AG04450 (cell line): ENCODE measurements at regions not wholly inside any gene's neighbourhood (a gene's known extent, or its start where the extent isn't known, plus 50 kb on each side); places are given as distances from the start of the nearest gene placed in this dataset.
"Not testable (repeated sequence)": the region's sequence is repeated elsewhere in the genome, so short reads cannot be mapped to it uniquely, and the experiment has no call there.

Experiments
- CTCF ChIA-PET: fragments of 300-600, 350-600 bp; formaldehyde crosslinking; extraction: SDS; loops from one replicate; lab custom pipeline; 2022; ENCODE audit warnings: antibody characterized with exemption, inconsistent platforms; lab: Charles Lee
- POLR2A ChIA-PET: fragments of 350-600 bp; formaldehyde crosslinking; extraction: SDS; loops from one replicate; lab custom pipeline; 2021; ENCODE audit warnings: antibody characterized with exemption, inconsistent platforms; lab: Yijun Ruan, JAX
- DNase-seq: peaks from one replicate; pipeline ENCODE4 v3.0.0-alpha.2; 2011; ENCODE audit warnings: low read depth, low spot score
- H3K27ac ChIP-seq: one replicate; pipeline ENCODE4 v1.5.1; 2012; ENCODE audit warnings: low read depth, low read length, control low read depth
- H3K27me3 ChIP-seq: one replicate; pipeline ENCODE4 v1.6.0; 2012; ENCODE audit warnings: low read length; ENCODE audit not compliant: control insufficient read depth, insufficient read depth
- H3K4me3 ChIP-seq: 2 replicates; pipeline ENCODE4 v1.5.1; 2011; ENCODE audit warnings: mild to moderate bottlenecking, low read depth, low read length, control low read depth
- H3K9me3 ChIP-seq: 2 replicates; pipeline ENCODE4 v1.5.1; 2012; ENCODE audit warnings: low read length; ENCODE audit not compliant: control insufficient read depth, insufficient read depth
- TF ChIP-seq, protein P1 (sequence below): IDR thresholded peaks from 2 replicates; pipeline ENCODE4 v1.5.1; 2011; ENCODE audit warnings: low read depth, low read length, control low read depth, inconsistent platforms

DNA sequence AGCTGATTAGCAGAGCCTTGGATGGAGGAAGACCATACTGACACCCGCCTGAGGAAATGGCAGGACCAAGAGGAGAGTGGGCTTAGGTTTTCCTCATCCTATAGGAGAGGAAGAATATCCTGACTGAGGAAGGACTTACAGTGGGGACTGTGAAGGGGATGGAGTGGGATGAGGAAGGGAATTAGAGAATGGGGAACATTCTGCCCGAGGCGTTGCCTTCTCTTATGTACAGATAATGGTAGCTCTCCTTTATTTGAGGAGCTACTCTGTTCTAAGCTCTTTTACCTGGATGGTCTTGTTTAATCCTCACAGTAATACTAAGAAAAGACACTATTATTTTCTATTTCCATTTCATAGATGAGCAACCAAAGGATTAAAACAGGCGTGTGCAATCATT lies 56.0 kb downstream of the OLFML3 start:
- no peak for DNase-seq
- H3K4me3 ChIP-seq: no peak overlapping the region
- ChIA-PET POLR2A (no interaction called here), CTCF (interaction anchor here (1.4 kb wide), 1 partner anchor 247 kb away, joined by 4 read pairs; no protein-coding TSS in a partner anchor)
- TF ChIP-seq, protein P1, sequence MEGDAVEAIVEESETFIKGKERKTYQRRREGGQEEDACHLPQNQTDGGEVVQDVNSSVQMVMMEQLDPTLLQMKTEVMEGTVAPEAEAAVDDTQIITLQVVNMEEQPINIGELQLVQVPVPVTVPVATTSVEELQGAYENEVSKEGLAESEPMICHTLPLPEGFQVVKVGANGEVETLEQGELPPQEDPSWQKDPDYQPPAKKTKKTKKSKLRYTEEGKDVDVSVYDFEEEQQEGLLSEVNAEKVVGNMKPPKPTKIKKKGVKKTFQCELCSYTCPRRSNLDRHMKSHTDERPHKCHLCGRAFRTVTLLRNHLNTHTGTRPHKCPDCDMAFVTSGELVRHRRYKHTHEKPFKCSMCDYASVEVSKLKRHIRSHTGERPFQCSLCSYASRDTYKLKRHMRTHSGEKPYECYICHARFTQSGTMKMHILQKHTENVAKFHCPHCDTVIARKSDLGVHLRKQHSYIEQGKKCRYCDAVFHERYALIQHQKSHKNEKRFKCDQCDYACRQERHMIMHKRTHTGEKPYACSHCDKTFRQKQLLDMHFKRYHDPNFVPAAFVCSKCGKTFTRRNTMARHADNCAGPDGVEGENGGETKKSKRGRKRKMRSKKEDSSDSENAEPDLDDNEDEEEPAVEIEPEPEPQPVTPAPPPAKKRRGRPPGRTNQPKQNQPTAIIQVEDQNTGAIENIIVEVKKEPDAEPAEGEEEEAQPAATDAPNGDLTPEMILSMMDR: no peak
- no peak overlapping the region for H3K27ac ChIP-seq
- no peaks in the 10 kb centered on the region for H3K9me3 ChIP-seq
- H3K27me3 ChIP-seq: no peaks in the 10 kb centered on the region

DNA sequence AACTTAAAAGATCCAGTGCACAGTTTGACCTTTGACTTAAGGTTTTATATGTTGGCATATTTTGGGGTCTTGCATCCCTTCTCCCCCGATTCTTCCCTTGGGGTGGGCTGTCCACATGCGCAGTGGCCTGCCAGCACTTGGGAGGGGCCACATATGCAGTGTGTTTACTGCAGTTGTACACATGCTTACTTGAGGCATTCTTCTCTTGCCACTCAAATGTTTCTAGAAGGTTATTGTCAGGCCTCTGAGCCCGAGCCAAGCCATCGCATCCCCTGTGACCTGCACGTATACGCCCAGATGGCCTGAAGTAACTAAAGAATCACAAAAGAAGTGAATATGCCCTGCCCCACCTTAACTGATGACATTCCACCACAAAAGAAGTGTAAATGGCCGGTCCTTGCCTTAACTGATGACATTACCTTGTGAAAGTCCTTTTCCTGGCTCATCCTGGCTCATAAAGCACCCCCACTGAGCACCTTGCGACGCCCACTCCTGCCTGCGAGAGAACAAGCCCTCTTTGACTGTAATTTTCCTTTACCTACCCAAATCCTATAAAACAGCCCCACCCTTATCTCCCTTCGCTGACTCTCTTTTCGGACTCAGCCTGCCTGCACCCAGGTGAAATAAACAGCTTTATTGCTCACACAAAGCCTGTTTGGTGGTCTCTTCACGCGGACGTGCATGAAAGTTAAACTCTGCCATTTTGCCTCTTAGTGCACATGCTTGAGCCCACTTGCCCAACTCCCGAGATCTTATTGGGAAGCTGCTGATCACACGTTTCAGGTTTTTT lies 57.8 kb downstream of the OLFML3 start:
- H3K27ac ChIP-seq, H3K27me3 ChIP-seq, H3K4me3 ChIP-seq, H3K9me3 ChIP-seq, DNase-seq, CTCF ChIA-PET, POLR2A ChIA-PET: not testable (repeated sequence)

DNA sequence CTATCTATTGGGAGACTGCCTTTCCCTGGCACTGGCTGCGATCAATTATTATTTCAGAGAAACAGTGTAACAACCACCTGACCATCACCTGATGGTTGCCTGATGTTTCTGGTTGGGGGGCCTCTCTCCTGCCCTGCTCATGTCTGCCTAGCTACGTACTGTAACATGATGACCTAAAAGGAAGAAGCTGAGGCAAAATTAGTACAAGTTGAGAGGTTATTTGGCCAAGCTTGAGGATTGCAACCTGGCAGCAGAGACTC lies 58.3 kb downstream of the OLFML3 start:
- TF ChIP-seq, protein P1: no peak
- H3K4me3 ChIP-seq: no peak overlapping the region
- H3K27ac ChIP-seq: no peak overlapping the region
- ChIA-PET CTCF (no interaction called here), POLR2A (no interaction called here)
- H3K9me3 ChIP-seq: no peaks in the 10 kb centered on the region
- H3K27me3 ChIP-seq: peaks cover 5% of the 10 kb centered on the region
- DNase-seq: no peak

DNA sequence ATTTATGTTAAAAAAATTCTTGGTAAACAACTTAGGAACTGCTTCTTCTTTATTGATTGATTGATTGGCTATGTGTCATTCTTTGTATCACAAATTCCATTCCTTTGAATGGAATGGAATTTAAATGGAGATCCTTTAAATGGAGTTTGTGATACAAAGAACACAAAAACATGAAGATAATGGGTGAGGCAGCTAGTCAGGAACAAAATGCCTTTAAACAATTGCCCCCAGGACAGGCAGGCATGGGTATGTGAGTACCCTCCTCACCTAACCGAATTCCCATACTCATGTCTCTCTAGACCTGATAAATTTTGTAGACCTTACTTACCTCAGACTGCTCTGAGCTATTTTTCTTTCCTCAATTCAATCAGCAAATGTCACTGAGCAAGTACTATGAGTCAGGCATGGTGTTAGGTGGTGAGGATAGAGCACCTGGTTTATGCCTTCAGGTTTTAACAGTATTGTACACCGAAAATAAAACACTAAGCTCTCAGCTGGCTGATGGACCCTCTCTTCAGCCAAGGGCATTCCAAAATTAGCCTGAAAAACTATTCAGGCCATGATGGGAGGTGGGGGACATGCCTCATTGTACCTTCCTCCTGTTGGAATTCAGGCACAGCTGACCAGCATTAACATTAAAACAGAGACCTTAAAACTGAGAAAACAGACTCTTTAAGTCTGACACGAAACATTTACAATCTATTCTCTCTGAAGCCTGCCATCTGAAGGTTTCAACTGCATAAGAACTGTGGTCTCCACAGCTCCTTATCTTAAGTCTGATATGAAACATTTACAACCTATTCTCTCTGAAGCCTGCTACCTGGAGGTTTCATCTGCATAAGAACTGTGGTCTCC lies 58.9 kb downstream of the OLFML3 start:
- ChIA-PET CTCF (interaction anchor here (1.4 kb wide), 1 partner anchor 60 kb away, joined by 3 read pairs; no protein-coding TSS in a partner anchor), POLR2A (no interaction called here)
- Histone ChIP-seq H3K4me3 (no peak overlapping the region), H3K27ac (no peak overlapping the region), H3K9me3 (no peaks in the 10 kb centered on the region), H3K27me3 (peaks cover 7% of the 10 kb centered on the region)
- TF ChIP-seq, protein P1: no peak
- DNase-seq: no peak
